ENCODE measurements at regions not wholly inside any gene's neighbourhood (a gene's known extent, or its start where the extent isn't known, plus 50 kb on each side); places are given as distances from the start of the nearest gene placed in this dataset.

DNA sequence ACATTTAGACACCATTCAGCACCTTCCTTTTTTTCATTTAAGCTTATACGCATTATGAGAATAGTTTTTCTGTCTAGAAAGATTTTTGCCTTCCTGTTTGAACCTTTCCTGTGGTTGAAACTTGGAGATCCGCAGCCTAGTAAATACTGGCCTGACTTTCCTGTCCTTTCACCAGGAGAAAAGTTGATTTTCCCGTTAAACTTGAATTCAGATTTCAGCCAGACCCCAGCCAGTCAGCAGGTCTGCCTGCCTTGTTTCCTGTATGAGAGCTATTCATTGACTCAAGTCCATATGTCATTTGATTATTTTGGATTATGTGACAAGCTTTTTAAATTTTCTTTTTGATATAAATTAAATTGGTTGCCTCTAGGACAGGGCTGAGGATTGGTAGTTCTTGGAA, 71.5 kb downstream of the EVX1 start:
- Histone ChIP-seq H3K9me3 (ENCODE audit: low read depth) (no peaks in the 10 kb centered on the region), H3K27ac (no peak overlapping the region), H3K4me1 (ENCODE audit: low read depth) (no peaks in the 10 kb centered on the region), H3K27me3 (no peaks in the 10 kb centered on the region), H3K36me3 (no peaks in the 10 kb centered on the region), H3K4me3 (no peak overlapping the region)
- DNase-seq (ENCODE audit: low read depth in 1 of 2, low spot score in 1 of 2): no peak
- TF ChIP-seq, protein P1, sequence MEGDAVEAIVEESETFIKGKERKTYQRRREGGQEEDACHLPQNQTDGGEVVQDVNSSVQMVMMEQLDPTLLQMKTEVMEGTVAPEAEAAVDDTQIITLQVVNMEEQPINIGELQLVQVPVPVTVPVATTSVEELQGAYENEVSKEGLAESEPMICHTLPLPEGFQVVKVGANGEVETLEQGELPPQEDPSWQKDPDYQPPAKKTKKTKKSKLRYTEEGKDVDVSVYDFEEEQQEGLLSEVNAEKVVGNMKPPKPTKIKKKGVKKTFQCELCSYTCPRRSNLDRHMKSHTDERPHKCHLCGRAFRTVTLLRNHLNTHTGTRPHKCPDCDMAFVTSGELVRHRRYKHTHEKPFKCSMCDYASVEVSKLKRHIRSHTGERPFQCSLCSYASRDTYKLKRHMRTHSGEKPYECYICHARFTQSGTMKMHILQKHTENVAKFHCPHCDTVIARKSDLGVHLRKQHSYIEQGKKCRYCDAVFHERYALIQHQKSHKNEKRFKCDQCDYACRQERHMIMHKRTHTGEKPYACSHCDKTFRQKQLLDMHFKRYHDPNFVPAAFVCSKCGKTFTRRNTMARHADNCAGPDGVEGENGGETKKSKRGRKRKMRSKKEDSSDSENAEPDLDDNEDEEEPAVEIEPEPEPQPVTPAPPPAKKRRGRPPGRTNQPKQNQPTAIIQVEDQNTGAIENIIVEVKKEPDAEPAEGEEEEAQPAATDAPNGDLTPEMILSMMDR (IDR thresholded peaks at IDR 0.05; ENCODE audit: low read depth, low read length): no peak

DNA sequence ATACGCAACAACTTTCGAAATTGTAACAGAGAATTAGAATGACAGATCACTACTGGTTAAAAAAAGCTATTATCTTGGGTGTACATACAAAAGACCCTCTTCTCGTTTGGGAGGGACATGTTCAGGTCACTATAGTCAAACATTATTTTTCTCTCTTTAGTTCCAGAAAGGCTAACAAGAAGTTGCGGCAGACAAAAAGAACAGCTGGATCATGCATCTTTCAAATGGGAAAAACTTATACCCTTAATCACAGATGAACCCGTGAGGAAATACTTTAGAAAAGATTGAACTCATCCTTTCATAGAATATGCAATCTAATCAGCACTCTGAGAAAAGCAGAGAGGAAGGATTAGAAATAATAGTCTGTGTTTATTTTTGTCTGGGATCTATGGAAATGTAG, 72.5 kb downstream of the EVX1 start:
- Histone ChIP-seq H3K4me3 (no peak overlapping the region), H3K36me3 (no peaks in the 10 kb centered on the region), H3K4me1 (ENCODE audit: low read depth) (no peaks in the 10 kb centered on the region), H3K9me3 (ENCODE audit: low read depth) (no peaks in the 10 kb centered on the region), H3K27ac (no peak overlapping the region), H3K27me3 (no peaks in the 10 kb centered on the region)
- TF ChIP-seq, protein P1 (IDR thresholded peaks at IDR 0.05; ENCODE audit: low read depth, low read length): no peak
- no peak for DNase-seq (ENCODE audit: low read depth in 1 of 2, low spot score in 1 of 2)

DNA sequence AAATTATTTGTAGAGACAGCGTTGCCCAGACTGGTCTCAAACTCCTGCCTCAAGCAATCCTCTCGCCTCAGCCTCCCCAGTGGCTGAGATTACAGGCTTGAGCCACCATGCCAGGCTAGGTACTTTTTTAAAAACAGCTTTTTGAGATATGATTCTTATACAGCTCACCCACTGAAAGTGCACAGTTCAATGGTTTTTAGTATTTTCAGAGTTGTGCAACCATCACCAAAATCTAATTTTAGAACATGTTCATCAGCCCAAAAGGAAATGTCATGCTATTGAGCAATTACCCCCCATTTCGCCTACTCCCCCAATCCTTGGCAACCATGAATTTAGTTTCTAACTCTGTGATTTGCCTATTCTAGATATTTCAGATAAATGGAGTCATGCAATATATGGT, 73.7 kb downstream of the EVX1 start:
- Histone ChIP-seq H3K4me1 (ENCODE audit: low read depth) (peaks cover 7% of the 10 kb centered on the region), H3K4me3 (no peak overlapping the region), H3K27ac (no peak overlapping the region), H3K9me3 (ENCODE audit: low read depth) (no peaks in the 10 kb centered on the region), H3K27me3 (no peaks in the 10 kb centered on the region), H3K36me3 (no peaks in the 10 kb centered on the region)
- DNase-seq (ENCODE audit: low read depth in 1 of 2, low spot score in 1 of 2): peak in 1 of 2 donors; percentile 64
- TF ChIP-seq, protein P1 (IDR thresholded peaks at IDR 0.05; ENCODE audit: low read depth, low read length): no peak

DNA sequence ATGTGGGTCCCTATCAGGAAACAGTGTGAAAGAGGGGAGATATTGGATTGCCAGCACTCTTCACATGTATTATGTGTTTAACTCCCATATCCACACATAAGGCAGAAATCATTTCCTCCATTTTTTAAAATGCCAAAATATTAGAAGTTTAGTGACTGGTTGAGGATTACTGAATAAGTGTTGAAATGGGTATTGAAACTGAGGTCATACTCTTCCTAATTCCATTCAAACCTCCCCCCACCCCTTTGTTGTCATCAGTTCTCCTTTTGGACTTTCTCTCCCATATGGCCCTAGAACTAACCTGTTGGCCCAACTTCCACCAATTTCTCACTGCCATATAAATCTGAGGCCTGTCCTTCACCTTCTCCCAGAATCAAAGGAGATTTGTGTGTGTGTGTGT, 81.6 kb downstream of the EVX1 start:
- Histone ChIP-seq H3K27me3 (no peaks in the 10 kb centered on the region), H3K4me3 (no peak overlapping the region), H3K27ac (no peak overlapping the region), H3K4me1 (ENCODE audit: low read depth) (peaks cover 7% of the 10 kb centered on the region), H3K36me3 (no peaks in the 10 kb centered on the region), H3K9me3 (ENCODE audit: low read depth) (no peaks in the 10 kb centered on the region)
- TF ChIP-seq, protein P1 (IDR thresholded peaks at IDR 0.05; ENCODE audit: low read depth, low read length): no peak
- DNase-seq (ENCODE audit: low read depth in 1 of 2, low spot score in 1 of 2): no peak

DNA sequence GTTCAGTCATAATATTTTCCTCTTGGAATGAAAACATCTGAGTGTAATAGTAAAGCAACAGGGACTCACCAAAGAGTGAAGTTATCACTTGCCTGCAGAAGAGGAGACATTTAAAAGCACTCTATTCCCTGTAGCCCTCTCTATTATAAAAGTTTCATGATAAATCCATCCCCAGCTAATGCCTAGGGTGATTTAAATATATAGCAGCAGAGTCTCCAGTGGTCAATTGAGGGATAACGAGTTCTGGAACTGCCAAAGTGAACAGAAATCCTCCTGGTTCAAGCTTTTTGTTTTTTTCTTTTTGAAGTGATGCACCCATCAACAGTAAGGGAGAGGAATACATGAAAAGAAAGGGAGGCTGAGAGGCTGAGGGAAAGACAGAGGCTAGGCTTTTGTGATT, 87.3 kb downstream of the EVX1 start:
- no peaks in the 10 kb centered on the region for H3K4me1 ChIP-seq (ENCODE audit: low read depth)
- TF ChIP-seq, protein P1 (IDR thresholded peaks at IDR 0.05; ENCODE audit: low read depth, low read length): peak; percentile 23
- H3K9me3 ChIP-seq (ENCODE audit: low read depth): no peaks in the 10 kb centered on the region

DNA sequence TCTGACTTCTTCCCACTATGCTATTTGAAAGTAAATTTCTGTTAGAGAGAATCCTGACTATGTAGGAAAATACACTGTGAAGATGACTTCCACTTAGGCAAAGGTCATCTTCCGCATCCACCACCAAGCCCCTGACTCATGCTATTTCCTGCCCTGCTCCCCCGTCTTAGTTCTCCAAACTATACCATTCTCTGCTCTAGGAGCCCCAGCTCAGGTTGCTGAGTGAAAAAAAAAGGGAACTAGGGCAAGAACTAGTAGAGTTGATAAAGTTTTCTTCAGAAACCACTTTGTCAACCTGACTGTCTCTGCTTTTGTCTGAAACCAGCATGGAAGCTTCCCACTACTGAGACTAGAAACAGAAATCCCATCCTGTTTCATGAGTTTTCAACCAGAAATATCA, 96.9 kb downstream of the EVX1 start:
- Histone ChIP-seq H3K27me3 (no peaks in the 10 kb centered on the region), H3K4me3 (no peak overlapping the region), H3K9me3 (ENCODE audit: low read depth) (no peaks in the 10 kb centered on the region), H3K4me1 (ENCODE audit: low read depth) (no peaks in the 10 kb centered on the region), H3K27ac (no peak overlapping the region), H3K36me3 (no peaks in the 10 kb centered on the region)
- no peak for DNase-seq (ENCODE audit: low read depth in 1 of 2, low spot score in 1 of 2)
- TF ChIP-seq, protein P1 (IDR thresholded peaks at IDR 0.05; ENCODE audit: low read depth, low read length): no peak

More for the DNA sequence above, 87.3 kb downstream of the EVX1 start:
- no peak overlapping the region for H3K27ac ChIP-seq
- H3K36me3 ChIP-seq: no peaks in the 10 kb centered on the region
- no peak overlapping the region for H3K4me3 ChIP-seq
- no peak for DNase-seq (ENCODE audit: low read depth in 1 of 2, low spot score in 1 of 2)
- H3K27me3 ChIP-seq: no peaks in the 10 kb centered on the region
